ENCODE measurements at regions not wholly inside any gene's neighbourhood (a gene's known extent, or its start where the extent isn't known, plus 50 kb on each side); places are given as distances from the start of the nearest gene placed in this dataset.

- Histone ChIP-seq H3K4me2 (ENCODE audit: insufficient read depth, low read length) (no peak overlapping the region), H2AFZ (ENCODE audit: low read depth, low read length) (no peak overlapping the region), H3K9me3 (ENCODE audit: insufficient read depth, low read length, severe bottlenecking) (no peaks in the 10 kb centered on the region), H3K36me3 (ENCODE audit: insufficient read depth, low read length) (no peaks in the 10 kb centered on the region), H3K27ac (ENCODE audit: low read length) (no peak overlapping the region), H3K27me3 (ENCODE audit: insufficient read depth, low read length, poor library complexity) (peaks cover 7% of the 10 kb centered on the region), H3K79me2 (ENCODE audit: insufficient read depth, low read length) (no peaks in the 10 kb centered on the region), H4K20me1 (ENCODE audit: insufficient read depth, low read length) (no peaks in the 10 kb centered on the region), H3K4me1 (ENCODE audit: insufficient read depth, low read length) (no peaks in the 10 kb centered on the region), H3K4me3 (ENCODE audit: low read depth in 1 of 2, low read length in 2 of 2) (no peak overlapping the region), H3K9ac (ENCODE audit: low read depth, low read length) (no peak overlapping the region)
- no peak for TF ChIP-seq EZH2 (IDR thresholded peaks at IDR 0.05; ENCODE audit: borderline replicate concordance, low read depth, low read length, severe bottlenecking)
- TF ChIP-seq, protein P1, sequence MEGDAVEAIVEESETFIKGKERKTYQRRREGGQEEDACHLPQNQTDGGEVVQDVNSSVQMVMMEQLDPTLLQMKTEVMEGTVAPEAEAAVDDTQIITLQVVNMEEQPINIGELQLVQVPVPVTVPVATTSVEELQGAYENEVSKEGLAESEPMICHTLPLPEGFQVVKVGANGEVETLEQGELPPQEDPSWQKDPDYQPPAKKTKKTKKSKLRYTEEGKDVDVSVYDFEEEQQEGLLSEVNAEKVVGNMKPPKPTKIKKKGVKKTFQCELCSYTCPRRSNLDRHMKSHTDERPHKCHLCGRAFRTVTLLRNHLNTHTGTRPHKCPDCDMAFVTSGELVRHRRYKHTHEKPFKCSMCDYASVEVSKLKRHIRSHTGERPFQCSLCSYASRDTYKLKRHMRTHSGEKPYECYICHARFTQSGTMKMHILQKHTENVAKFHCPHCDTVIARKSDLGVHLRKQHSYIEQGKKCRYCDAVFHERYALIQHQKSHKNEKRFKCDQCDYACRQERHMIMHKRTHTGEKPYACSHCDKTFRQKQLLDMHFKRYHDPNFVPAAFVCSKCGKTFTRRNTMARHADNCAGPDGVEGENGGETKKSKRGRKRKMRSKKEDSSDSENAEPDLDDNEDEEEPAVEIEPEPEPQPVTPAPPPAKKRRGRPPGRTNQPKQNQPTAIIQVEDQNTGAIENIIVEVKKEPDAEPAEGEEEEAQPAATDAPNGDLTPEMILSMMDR (IDR thresholded peaks at IDR 0.05; ENCODE audit: borderline replicate concordance, extremely low read depth, low read length, poor library complexity, severe bottlenecking): no peak
- DNase-seq: no peak
- no peak for ATAC-seq (ENCODE audit: insufficient read depth, low read depth)
These were observed 149.9 kb downstream of the ASB1 start for GRCh38 chr2:238576674-238577073.

GRCh38 chr2:238578256-238578655 is 151.5 kb downstream of the ASB1 start:
- peaks cover 7% of the 10 kb centered on the region for H3K27me3 ChIP-seq (ENCODE audit: insufficient read depth, low read length, poor library complexity)
- TF ChIP-seq EZH2 (IDR thresholded peaks at IDR 0.05; ENCODE audit: borderline replicate concordance, low read depth, low read length, severe bottlenecking): no peak
- no peak overlapping the region for H3K9ac ChIP-seq (ENCODE audit: low read depth, low read length)
- H3K4me1 ChIP-seq (ENCODE audit: insufficient read depth, low read length): no peaks in the 10 kb centered on the region
- H3K9me3 ChIP-seq (ENCODE audit: insufficient read depth, low read length, severe bottlenecking): no peaks in the 10 kb centered on the region
- H3K27ac ChIP-seq (ENCODE audit: low read length): no peak overlapping the region
- DNase-seq (no peak), ATAC-seq (ENCODE audit: insufficient read depth, low read depth) (no peak)
- H2AFZ ChIP-seq (ENCODE audit: low read depth, low read length): no peak overlapping the region
- H4K20me1 ChIP-seq (ENCODE audit: insufficient read depth, low read length): no peaks in the 10 kb centered on the region
- no peak overlapping the region for H3K4me2 ChIP-seq (ENCODE audit: insufficient read depth, low read length)
- no peaks in the 10 kb centered on the region for H3K36me3 ChIP-seq (ENCODE audit: insufficient read depth, low read length)
- no peaks in the 10 kb centered on the region for H3K79me2 ChIP-seq (ENCODE audit: insufficient read depth, low read length)
- H3K4me3 ChIP-seq (ENCODE audit: low read depth in 1 of 2, low read length in 2 of 2): no peak overlapping the region

DNA sequence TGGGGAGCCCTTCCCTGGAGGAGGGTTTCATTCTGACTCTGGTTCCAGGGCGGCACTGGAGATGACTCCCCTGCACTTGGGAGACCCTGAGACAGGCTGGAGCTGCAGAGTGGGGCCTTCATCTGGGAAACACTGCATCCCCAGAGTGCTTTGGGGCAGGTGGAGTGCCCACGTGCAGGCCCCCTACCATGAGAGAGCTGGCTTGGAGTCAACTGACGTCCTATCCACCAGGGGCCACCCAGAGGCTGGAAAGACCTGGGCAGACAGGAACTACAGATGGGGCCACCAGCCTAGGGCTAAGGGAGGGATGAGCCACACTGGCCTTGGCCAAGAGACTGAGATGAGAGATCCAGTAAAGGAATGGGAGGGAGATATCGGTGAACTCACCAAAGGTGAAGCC is 153.8 kb downstream of the ASB1 start:
- Histone ChIP-seq H3K4me2 (ENCODE audit: insufficient read depth, low read length) (no peak overlapping the region), H3K9ac (ENCODE audit: low read depth, low read length) (no peak overlapping the region), H2AFZ (ENCODE audit: low read depth, low read length) (no peak overlapping the region), H4K20me1 (ENCODE audit: insufficient read depth, low read length) (no peaks in the 10 kb centered on the region), H3K4me3 (ENCODE audit: low read depth in 1 of 2, low read length in 2 of 2) (no peak overlapping the region), H3K27me3 (ENCODE audit: insufficient read depth, low read length, poor library complexity) (peaks cover 7% of the 10 kb centered on the region), H3K79me2 (ENCODE audit: insufficient read depth, low read length) (no peaks in the 10 kb centered on the region), H3K9me3 (ENCODE audit: insufficient read depth, low read length, severe bottlenecking) (no peaks in the 10 kb centered on the region), H3K36me3 (ENCODE audit: insufficient read depth, low read length) (no peaks in the 10 kb centered on the region), H3K4me1 (ENCODE audit: insufficient read depth, low read length) (no peaks in the 10 kb centered on the region), H3K27ac (ENCODE audit: low read length) (no peak overlapping the region)
- no peak for ATAC-seq (ENCODE audit: insufficient read depth, low read depth)
- DNase-seq: no peak
- TF ChIP-seq EZH2 (IDR thresholded peaks at IDR 0.05; ENCODE audit: borderline replicate concordance, low read depth, low read length, severe bottlenecking): no peak
- TF ChIP-seq, protein P1 (IDR thresholded peaks at IDR 0.05; ENCODE audit: borderline replicate concordance, extremely low read depth, low read length, poor library complexity, severe bottlenecking): no peak

DNA sequence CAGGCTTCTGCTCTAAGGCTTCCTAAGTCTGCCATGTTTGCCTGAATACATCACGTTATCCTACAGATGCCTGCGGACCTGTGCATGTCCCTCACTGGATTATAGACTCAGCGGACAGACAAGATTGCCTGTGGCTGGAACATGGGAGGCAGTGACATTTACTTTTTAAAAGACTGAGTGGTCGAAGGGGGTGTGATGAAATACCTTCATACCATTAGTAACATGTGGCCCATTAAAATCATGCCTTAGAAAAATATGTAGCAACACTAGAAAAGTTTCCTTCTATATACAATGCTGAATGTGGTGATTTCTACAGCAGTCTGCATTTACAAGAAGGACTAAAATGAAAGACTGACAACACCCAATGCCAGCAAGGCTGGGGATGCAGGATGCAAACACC is 154.4 kb downstream of the ASB1 start:
- Histone ChIP-seq H2AFZ (ENCODE audit: low read depth, low read length) (no peak overlapping the region), H3K4me3 (ENCODE audit: low read depth in 1 of 2, low read length in 2 of 2) (no peak overlapping the region), H3K27ac (ENCODE audit: low read length) (no peak overlapping the region), H3K36me3 (ENCODE audit: insufficient read depth, low read length) (no peaks in the 10 kb centered on the region), H3K9ac (ENCODE audit: low read depth, low read length) (no peak overlapping the region), H3K9me3 (ENCODE audit: insufficient read depth, low read length, severe bottlenecking) (no peaks in the 10 kb centered on the region), H3K4me1 (ENCODE audit: insufficient read depth, low read length) (no peaks in the 10 kb centered on the region), H3K27me3 (ENCODE audit: insufficient read depth, low read length, poor library complexity) (peaks cover 7% of the 10 kb centered on the region), H3K4me2 (ENCODE audit: insufficient read depth, low read length) (no peak overlapping the region), H4K20me1 (ENCODE audit: insufficient read depth, low read length) (no peaks in the 10 kb centered on the region), H3K79me2 (ENCODE audit: insufficient read depth, low read length) (no peaks in the 10 kb centered on the region)
- ATAC-seq (ENCODE audit: insufficient read depth, low read depth): no peak
- no peak for TF ChIP-seq EZH2 (IDR thresholded peaks at IDR 0.05; ENCODE audit: borderline replicate concordance, low read depth, low read length, severe bottlenecking)
- TF ChIP-seq, protein P1 (IDR thresholded peaks at IDR 0.05; ENCODE audit: borderline replicate concordance, extremely low read depth, low read length, poor library complexity, severe bottlenecking): no peak
- no peak for DNase-seq

All from DND-41 (cell line).